Adrenal gland (tissue), 9 donors: ENCODE measurements at regions not wholly inside any gene's neighbourhood (a gene's known extent, or its start where the extent isn't known, plus 50 kb on each side); places are given as distances from the start of the nearest gene placed in this dataset.

Experiments used
- DNase-seq, 7 donors: peaks; one replicate each; pipeline ENCODE4 v3.0.0-alpha.2; 2019 to 2020
- H3K27ac ChIP-seq, 5 donors: fragments of 200-600 bp; sonication (generic) in 4 of 5; 1 replicate in 3 of 5; 2 replicates in 2 of 5; pipeline versions ENCODE4 v1.5.1 to v1.8.0; 2016 to 2020; ENCODE audit warnings: mild to moderate bottlenecking in 1 of 5
- H3K27me3 ChIP-seq: fragments of 200-600 bp; 2 replicates; pipeline ENCODE4 v1.8.0; 2021
- H3K36me3 ChIP-seq, 2 donors: fragments of 200-600 bp; replicated peaks in 1 of 2; 1 replicate in 1 of 2; 2 replicates in 1 of 2; pipeline versions ENCODE4 v1.5.1 to v1.8.0; 2018 to 2022
- H3K4me1 ChIP-seq, 2 donors: fragments of 200-600 bp; replicated peaks in 1 of 2; 1 replicate in 1 of 2; 2 replicates in 1 of 2; pipeline versions ENCODE4 v1.5.1 to v1.8.0; 2018 to 2021
- H3K4me3 ChIP-seq, 4 donors: fragments of 200-600 bp; sonication (generic) in 3 of 4; one replicate each; pipeline ENCODE4 v1.5.1; 2016 to 2018
- H3K9me3 ChIP-seq, 3 donors: fragments of 200-600 bp; sonication (generic) in 1 of 3; replicated peaks in 1 of 3; 1 replicate in 2 of 3; 2 replicates in 1 of 3; pipeline versions ENCODE4 v1.5.1 to v1.8.0; 2016 to 2021
- CTCF ChIP-seq, 6 experiments: fragments of 450-650 bp in 4 of 6; fragments of 200-600 bp in 2 of 6; sonication (generic) in 1 of 6; IDR thresholded peaks; 1 replicate in 5 of 6; 2 replicates in 1 of 6; pipeline versions ENCODE4 v1.5.1 to v1.8.0; 2016 to 2021; ENCODE audit warnings: antibody characterized with exemption in 6 of 6, mild to moderate bottlenecking in 2 of 6, moderate library complexity in 1 of 6
- POLR2A ChIP-seq, 2 donors: fragments of 450-650 bp; IDR thresholded peaks; one replicate each; pipeline ENCODE4 v1.6.1; 2017; ENCODE audit warnings: antibody characterized with exemption in 2 of 2, mild to moderate bottlenecking in 2 of 2, moderate library complexity in 1 of 2
- WGBS, 4 donors: extraction: QIAGEN DNeasy Blood & Tissue Kit in 2 of 4; methylation state at CpG; one replicate each; pipeline versions ENCODE4 v1.1.5 to v1.1.7; 2013 to 2017; 5-methylcytosine and 5-hydroxymethylcytosine counted together
- intact Hi-C, 2 donors: fragments of 100-400 bp; cut with DNase I; formaldehyde crosslinking; loops; one replicate each; pipeline versions ENCODE4 v1.14.1 to v1.15.0; 2022 to 2023
- donor health status: healthy with polysubstance abuse.
- donor health status: Bipolar disorder and iron deficiency.
- donor health status: DM: yes; HTN: yes; CAD: no.
- donor health status: DM: no; HTN: no; CAD: no.
- donor health status: DM: no; HTN: no; CAD: no.

GRCh38 chr3:99339222-99339621, 299.2 kb upstream of the COL8A1 start:
- intact Hi-C loops = no loop called here
- no peak overlapping the region for H3K27ac ChIP-seq
- no peaks in the 10 kb centered on the region for H3K27me3 ChIP-seq
- no peak overlapping the region for H3K4me3 ChIP-seq
- peaks cover 0 to 4% (median 0%) of the 10 kb centered on the region in 3 donors for H3K9me3 ChIP-seq
- no peaks in the 10 kb centered on the region for H3K36me3 ChIP-seq
- no peaks in the 10 kb centered on the region for H3K4me1 ChIP-seq
- WGBS, 4 donors = 73 to 96% (median 89%) methylated on average over 4 of the region's 4 CpGs
- no peak for DNase-seq
- TF ChIP-seq POLR2A (IDR thresholded peaks at IDR 0.05) (no peak), CTCF (IDR thresholded peaks at IDR 0.05) (no peak)

DNA sequence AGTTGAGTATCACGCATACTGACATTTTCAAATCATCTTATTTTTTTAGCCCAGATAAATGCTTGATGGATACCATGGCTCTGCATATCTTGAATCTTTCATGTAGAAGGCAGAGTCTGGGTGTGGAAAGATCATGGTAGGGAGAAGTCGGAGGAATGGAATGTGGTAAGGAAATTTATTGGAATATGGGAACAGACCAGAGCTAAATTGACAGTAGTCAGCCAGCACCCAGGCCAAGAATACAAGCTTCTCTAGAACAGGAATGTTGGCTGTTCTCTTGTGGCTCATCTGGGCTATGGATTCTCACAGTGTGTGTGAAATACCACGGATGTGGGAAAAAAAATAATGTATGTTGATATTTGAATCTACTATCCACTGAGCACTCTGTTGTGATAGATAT, 305.7 kb upstream of the COL8A1 start:
- Histone ChIP-seq H3K36me3 (no peaks in the 10 kb centered on the region), H3K27ac (no peak overlapping the region), H3K4me3 (no peak overlapping the region), H3K4me1 (no peaks in the 10 kb centered on the region), H3K9me3 (no peaks in the 10 kb centered on the region), H3K27me3 (no peaks in the 10 kb centered on the region)
- intact Hi-C loops = no loop called here
- TF ChIP-seq POLR2A (IDR thresholded peaks at IDR 0.05) (no peak), CTCF (IDR thresholded peaks at IDR 0.05) (no peak)
- WGBS, 4 donors = 62 to 74% (median 65%) methylated on average over 3 of the region's 3 CpGs
- DNase-seq = no peak

GRCh38 chr3:99332276-99332675, 306.1 kb upstream of the COL8A1 start:
- no peak for DNase-seq
- H3K4me3 ChIP-seq = no peak overlapping the region
- no peaks in the 10 kb centered on the region for H3K27me3 ChIP-seq
- H3K27ac ChIP-seq = no peak overlapping the region
- H3K36me3 ChIP-seq = no peaks in the 10 kb centered on the region
- H3K9me3 ChIP-seq = no peaks in the 10 kb centered on the region
- TF ChIP-seq CTCF (IDR thresholded peaks at IDR 0.05) = no peak
- TF ChIP-seq POLR2A (IDR thresholded peaks at IDR 0.05) = no peak
- intact Hi-C loops = no loop called here
- no peaks in the 10 kb centered on the region for H3K4me1 ChIP-seq
- WGBS, 4 donors = 44 to 63% (median 57%) methylated on average over 2 of the region's 2 CpGs

DNA sequence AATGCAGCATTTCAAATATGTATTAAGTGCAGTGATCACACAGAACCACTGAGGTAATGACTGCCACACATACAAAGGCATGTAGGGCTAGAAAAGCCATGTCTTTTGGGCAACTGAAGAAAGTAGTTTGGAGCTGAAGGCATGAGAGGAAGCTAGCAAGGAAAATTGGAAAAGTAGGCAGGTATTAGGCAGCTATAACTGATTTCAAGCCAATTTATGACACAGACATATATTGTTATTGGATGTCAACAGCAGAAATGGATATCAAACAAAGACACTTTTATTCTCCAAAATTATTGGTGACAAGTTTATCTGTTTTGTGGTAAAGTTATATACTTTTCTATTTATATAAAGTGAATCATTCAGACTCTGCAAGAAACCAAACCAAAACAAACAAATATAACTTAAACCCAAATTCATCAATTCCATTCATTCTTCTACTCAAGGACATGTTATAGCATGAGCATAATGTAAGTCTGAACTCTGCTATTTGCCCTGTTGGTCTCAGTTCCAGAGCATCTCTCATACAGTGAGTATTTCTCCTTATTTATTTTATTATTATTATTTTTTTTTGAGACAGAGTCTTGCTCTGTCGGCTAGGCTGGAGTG, 307.4 kb upstream of the COL8A1 start:
- Histone ChIP-seq H3K9me3 (no peaks in the 10 kb centered on the region), H3K4me3 (no peak overlapping the region), H3K36me3 (no peaks in the 10 kb centered on the region), H3K27ac (no peak overlapping the region), H3K4me1 (no peaks in the 10 kb centered on the region), H3K27me3 (no peaks in the 10 kb centered on the region)
- WGBS, 4 donors = 71 to 86% (median 81%) methylated on average over 1 of the region's 1 CpG
- intact Hi-C loops = no loop called here
- DNase-seq = no peak
- TF ChIP-seq CTCF (IDR thresholded peaks at IDR 0.05) (no peak), POLR2A (IDR thresholded peaks at IDR 0.05) (no peak)
